Right lobe of liver (tissue), 4 donors: ENCODE measurements at regions not wholly inside any gene's neighbourhood (a gene's known extent, or its start where the extent isn't known, plus 50 kb on each side); places are given as distances from the start of the nearest gene placed in this dataset.

Source experiments
- CTCF ChIP-seq, 4 donors: fragments of 200-600 bp in 3 of 4; fragments of 450-650 bp in 1 of 4; IDR thresholded peaks; one replicate each; pipeline versions ENCODE4 v1.5.1 to v1.8.0; 2016 to 2022; ENCODE audit warnings: antibody characterized with exemption in 4 of 4, mild to moderate bottlenecking in 2 of 4
- POLR2A ChIP-seq: fragments of 450-650 bp; IDR thresholded peaks from one replicate; pipeline ENCODE4 v1.6.1; 2017; ENCODE audit warnings: antibody characterized with exemption, mild to moderate bottlenecking
- donor health status: DM: no; HTN: no; CAD: no.
- donor health status: DM: no; HTN: no; CAD: no.
- donor health status: DM: no; HTN: yes; CAD: no.

GRCh38 chr4:156328882-156329281, 375.2 kb upstream of the CTSO start:
- TF ChIP-seq CTCF (IDR thresholded peaks at IDR 0.05) (no peak), POLR2A (no peak)
